GM21390 (cell line): ENCODE measurements at regions not wholly inside any gene's neighbourhood (a gene's known extent, or its start where the extent isn't known, plus 50 kb on each side); places are given as distances from the start of the nearest gene placed in this dataset.
A peak's percentile ranks its signal among the peaks of the same experiment; 100 is the strongest.

Experiments used
- ATAC-seq: cut with Tn5 transposase; IDR thresholded peaks from one replicate; pipeline ENCODE4 v1.9.1; 2021; ENCODE audit not compliant: unreplicated experiment

DNA sequence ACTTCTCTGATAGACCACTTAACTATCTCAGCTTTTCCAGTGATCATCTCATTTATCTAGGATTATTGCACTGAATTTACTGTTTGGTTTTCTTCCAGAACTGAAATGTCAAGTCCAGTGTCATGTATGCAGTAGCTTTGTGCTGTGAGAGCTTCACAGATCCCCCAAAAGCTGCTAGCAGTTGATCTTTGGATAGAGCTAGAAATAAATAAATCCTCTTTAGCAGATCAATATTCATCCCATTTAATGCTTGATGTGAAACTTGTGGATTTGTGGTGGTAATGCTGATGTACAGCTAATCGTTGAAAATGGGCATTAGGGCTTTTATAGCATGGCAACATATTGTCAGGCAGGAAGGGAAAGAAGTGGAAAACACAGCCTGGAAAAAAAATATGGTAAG is 509.6 kb upstream of the FAM241A start:
- no peak for ATAC-seq

DNA sequence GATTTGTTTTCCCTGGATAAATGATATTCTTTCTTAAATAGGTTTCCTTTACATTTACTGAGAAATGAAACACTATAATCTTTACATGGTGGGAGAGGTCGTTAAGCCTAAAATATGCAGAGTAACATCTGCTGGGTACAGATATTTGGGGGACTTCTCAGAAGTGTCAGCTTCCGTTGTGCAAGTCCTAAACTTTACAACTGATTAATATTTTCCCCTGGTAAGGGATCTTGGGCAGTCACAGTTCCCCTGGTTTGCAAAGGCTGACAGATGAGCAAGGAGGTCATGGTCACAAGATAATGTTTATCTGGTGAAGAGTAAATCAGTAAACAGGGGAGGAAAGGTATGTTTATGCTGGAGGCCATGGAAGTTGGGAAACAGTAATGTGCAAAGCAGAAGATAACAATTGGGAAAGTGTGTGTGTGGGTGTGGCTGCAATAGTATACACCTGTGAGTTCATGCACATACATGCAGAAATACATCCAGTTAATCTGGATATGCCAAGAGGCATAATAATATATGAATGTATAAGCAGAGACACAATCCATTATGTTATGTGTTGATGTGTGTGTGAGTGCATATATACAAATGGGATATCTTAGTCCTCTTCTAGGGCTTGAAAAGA is 508.2 kb upstream of the FAM241A start:
- no peak for ATAC-seq

DNA sequence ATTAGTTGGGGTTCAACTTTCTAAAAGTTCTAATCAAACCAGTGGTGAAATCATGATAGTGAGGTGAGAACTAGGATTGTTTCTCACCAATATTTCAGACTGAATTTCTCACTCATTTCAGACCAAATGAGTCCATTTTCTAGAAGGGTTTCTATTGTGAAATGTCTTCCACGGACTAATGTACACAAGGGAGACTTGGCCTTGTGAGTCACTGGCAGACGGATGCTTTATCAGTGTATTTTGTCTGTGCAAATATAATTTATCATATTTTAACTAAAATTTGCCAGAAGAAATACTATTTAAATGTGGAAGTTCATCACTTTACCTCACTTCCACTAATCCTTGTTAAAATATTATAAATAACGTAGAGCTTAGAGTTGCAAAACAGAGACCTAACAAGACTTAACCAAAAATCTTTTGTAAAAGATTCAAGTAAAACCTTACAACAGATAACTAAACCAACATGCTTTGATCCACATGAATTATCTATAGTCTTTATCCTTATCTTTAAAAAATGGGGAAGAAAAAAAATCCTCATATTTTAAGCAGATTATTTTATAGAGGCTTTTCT is 506.0 kb upstream of the FAM241A start:
- ATAC-seq: no peak

DNA sequence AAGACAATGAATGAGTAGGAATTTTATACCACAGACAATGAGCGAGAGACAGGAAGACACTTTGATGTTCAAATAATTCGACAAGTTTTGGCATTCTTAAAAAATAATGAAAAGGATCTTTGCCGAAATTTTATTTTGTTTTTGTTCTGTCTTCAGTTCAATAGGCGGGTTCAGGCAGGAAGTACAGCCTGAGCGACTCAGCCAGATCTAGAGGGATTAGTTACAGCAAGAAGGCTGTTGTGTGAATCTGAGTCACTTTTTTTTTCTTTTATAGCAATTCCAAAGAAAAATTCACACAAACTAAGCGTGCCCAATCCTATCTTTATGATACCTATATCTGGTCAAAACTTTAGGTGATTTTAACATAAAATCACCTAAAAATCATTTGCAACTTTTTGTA is 505.4 kb upstream of the FAM241A start:
- no peak for ATAC-seq

DNA sequence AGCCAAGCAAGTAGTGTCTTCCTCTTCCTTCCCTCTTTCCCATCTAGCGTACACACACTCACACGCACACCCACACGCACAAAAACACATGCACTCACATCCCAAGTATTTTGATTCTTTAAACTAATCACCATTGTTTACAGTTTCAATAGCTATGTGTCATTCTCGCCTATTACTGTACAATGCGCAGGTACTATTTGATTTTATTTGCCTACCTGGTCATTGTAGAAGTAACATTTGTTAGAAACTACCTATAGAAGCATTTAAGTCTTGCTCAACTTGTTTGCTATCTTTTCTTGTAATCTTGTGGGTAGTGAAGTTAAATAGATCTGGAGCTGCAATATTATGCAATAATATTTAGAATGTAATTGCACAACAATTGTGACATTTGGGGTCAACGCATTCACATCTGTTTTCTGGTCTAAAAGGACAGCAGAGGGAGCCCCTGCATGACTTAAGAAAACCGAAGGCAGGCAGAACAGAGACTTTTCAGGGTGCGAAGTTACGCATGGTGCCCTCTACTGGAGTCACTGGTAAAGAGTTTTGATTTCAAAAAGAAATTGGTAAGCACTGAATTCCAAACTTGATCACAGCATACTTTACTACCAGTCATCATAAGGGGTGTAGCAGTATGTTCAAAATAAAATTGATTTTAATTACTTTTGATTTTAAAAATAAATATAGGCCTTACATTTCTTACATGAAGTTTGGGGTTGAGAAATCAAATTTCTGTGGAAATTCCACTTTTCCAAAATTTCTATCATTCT is 503.3 kb upstream of the FAM241A start:
- peak; percentile 98 for ATAC-seq

DNA sequence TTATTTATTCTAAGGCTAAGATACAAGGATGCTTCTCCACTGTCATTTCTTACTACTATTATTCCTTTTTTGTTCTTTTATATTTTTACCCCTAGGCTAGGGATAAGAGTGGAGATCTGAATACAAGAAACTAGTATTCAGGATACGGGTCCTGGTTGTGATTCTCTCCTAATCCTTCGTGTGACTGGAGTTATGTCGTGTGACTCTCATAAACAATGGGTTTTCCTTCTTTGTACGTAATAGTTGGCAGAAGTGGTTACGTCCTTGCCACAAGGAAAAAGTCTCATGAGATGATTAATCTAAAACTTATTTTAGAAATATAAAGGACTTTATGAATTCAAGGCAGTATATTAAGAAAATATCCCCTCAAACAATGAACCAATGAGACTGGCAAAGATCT is 497.2 kb upstream of the FAM241A start:
- no peak for ATAC-seq

DNA sequence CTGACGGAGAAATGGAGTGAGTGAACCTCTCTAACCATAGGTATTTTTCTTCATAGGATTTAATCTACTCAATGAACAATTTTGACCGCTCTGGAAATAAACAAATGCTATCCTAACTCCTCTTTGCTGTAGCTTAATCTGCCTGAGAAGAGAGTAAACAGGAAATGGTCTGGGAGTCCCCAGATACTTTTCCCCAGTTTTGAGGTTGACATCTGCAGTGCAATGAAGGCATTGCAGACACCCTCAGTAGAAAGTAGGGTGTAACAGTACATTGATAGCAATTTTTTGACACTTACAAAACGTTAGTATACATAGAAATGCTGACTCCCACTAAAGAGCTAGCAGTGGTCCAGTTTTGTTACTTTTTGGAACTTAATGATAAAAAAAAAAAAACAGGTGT is 495.9 kb upstream of the FAM241A start:
- peak; percentile 55 for ATAC-seq

DNA sequence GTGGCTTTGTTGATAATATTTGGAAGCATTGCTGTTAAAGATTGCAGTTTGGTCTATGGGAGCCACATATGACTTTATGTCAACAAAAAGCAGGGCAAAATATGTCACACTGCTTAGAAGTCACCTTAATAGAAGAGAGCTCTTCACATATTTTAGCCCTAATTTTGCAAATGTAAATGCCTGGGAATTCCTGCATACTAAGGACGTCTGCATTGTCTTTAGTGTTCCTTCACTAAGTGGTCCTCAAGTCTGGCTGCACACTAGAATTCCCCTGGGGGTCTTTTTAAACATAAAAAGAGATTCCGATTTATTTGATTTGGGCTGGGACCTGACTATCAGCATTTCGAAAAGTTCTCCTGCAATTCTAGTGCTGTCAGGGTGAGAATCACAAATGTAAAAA is 495.1 kb upstream of the FAM241A start:
- ATAC-seq: no peak

DNA sequence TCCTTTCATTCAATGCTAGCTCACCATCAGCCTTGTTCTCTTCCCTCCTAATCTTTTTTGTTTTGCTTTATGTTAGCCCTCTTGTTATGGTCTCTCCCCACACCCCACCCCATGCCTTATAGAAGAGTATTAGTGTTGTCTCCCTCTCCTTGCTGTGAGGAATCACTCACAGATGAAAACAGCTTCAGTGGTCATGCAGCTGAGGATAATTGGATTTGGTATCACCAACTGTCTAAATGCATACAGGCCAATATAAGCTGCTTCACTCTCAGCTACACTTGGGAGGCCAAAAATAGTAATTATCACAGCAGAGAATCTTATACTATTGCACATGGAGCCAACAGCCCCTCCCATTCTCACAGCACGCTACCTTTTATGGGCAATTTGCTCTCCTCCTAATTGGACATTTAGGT is 494.6 kb upstream of the FAM241A start:
- no peak for ATAC-seq

DNA sequence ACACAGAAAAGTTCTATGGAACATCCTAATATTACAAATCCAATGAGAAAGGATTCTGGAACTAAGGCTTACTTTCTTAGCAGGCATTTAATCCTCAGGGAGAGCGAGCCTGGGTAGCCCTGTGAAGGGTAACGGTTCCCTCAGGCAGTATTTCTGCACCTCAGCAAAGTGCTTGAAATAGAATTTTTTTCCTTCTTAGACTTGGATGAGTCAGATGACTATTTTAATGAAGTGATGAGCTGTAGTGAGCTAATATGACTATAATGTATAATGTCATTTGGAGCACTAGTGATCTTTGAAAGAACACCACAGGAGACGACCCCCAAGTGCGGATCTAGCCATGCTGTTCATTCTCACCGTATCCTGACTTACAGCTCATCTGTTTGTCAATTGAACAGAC is 493.0 kb upstream of the FAM241A start:
- no peak for ATAC-seq

DNA sequence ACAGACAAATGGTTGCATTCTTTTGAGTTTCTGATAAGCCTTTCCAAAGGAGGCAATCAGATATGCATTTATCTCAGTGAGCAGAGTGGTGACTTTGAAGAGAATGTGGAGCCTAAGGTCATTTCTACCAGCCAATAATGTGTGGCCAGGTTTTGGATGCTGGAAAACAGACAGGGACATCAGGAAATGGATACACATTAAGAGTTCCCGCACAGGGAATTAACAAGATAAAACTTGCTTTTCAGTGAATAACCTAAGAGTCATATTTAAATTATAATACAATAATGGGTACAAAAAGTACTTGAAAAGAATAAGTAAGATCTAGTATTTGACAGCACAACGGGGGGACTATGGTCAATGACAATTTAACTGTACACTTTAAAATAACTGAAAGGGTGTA is 492.3 kb upstream of the FAM241A start:
- ATAC-seq: no peak

DNA sequence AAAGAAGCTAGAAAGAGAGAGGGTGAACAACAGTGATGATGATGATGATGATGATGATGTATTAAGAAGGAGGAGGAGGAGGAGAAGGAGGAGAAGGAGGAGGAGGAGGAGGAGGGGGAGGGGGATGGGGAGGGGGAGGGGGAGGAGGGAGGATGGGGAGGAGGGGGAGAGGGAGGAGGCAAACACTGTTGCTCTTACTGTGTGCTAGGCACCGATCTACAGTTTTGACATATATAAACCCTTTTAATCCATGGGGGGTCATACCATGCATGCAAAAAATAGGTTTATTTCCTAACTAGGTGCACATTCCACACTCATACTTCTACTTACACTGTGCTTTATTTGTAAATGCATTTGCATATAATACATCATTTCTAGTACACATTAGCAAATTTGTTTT is 482.8 kb upstream of the FAM241A start:
- ATAC-seq: no peak

DNA sequence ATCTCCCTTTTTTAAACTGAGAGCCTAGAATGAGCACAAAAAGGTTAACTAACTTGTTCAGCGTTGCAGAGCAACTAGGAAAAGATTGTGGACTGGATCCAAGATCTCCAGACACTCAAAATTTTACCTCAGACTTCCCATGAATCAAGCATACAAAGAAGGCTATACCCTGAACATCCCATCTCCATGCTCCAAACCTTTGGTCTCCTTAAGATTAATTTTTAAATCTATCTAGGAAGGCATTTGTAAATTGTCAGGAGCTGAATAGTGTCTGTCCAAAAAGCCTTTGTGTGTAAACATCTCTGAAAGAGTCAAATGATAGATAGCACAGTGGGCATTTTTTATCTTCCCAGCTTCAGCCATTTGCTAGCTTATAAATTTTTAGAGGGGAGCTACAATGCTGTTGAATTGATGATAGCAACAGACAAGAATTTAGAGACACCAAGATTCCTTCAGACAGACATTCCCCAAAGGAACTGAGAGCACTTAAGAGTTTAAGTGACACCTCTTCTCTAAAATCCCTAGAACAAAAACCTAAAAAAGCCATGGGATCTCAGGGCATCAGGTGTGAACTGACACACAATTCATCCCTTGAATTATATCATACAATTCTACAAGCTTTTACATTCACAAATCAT is 480.8 kb upstream of the FAM241A start:
- no peak for ATAC-seq

DNA sequence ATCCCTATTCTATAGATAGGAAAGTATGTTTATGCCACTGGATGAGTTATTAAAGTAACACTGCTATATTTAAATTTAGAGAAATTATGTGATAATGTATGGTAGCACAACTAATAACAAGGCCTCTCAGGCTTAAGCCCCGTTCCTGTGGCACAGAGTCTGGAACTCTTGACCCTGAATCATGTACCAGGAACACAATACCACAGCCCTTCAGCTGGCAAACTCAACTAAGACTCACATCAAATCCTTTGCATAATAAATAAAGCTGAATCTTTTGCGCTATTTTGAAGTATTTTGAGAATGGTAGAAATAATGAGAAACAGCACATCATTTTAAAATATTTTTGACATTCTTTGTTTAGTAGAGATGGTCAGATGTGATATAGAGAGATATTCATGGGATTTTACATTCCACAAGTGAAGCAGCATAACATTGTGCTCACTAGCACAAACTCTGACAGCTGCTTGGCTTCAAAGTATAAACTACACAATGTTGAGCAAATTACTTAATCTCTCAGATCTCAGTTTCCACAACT is 478.4 kb upstream of the FAM241A start:
- no peak for ATAC-seq

DNA sequence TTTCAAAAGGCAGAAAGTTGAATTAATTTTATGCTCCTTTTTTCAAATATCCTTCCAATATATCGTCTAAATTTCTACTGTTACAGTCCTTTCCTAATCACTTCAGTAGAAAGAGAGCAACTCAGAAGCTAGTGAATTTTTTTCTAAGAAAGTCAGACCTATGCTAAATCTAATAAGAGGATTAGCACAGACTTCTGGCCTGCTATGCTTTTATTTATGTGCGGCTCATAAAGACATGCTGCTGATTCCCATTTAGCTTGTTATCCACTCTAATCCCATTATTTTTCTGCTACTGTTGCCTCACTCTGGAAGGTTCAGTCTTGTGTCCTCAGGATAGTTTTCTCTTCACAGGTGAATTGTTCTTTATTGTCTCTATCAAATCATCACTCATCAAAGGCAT is 473.5 kb upstream of the FAM241A start:
- ATAC-seq: no peak

DNA sequence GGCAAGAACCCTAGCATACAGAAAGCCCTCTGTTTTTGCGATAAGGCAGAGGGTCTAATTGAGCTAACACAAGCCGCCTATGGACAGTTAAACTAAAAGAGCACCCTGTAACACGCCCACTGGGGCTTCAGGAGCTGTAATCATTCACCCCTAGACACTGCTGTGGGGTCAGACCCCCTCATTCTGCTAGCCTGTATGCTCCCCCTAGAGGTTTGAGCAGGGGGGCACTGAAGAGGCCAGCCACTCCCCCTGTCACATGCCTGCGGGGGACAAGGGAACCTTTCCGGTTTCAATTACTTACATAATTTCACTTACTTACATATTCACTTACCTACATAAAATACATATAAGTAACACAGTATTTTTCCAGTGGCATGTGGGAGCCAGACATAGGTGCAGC is 469.5 kb upstream of the FAM241A start:
- no peak for ATAC-seq

DNA sequence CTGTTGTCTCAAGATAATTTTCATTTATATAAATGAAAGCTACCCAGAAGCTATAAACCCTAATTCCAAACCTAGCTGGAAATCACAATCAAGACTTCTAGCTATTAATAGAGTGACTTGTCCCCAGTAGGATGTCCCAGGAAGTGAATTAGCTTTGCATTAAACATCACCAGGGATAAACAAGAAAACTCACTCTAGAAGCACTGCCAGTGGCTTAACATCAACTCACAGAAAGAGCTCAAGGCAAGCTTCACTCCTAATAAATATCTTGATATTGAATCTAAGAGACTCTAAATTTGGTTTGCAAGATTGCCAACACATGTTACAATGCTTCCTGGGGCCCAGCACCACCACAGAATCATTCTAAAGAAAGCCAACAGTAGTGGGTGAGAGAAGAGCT is 468.7 kb upstream of the FAM241A start:
- ATAC-seq: no peak

DNA sequence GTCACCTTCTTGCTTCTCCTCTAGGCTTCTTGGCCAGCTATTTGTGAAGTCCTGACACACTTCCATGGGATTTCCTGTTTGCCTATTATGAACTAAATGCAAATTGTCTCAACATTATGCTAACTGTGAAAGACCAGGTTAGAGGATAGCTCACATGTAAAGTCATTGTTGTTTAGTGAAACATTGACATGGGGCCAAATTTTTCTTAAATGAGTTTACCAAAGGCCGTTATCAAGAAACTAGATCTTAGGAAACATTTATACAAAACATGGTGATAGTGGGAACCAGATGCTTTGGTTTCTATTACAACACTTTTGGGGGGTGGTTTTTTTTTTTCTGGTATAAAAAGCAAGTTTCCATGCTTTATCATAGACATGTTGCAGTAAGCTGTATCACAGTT is 466.8 kb upstream of the FAM241A start:
- ATAC-seq: no peak

DNA sequence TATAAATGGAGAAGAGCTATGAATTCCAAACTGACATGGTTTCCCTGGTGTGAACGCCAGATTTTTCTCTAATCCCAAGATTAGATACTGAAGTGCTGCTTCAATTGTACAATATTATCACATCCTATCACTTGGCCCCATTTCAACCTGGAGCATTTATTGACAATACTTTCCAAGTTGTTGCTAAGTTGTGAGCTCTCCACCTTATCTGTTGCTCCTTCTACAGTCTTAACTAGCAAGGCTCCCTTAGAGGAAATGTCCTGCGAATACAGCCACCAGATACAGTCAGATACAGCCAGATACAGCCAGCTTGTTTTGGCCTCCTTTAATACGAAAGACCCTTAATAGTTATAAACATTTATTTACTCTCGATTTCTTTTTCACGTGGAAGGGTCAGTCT is 466.3 kb upstream of the FAM241A start:
- no peak for ATAC-seq

DNA sequence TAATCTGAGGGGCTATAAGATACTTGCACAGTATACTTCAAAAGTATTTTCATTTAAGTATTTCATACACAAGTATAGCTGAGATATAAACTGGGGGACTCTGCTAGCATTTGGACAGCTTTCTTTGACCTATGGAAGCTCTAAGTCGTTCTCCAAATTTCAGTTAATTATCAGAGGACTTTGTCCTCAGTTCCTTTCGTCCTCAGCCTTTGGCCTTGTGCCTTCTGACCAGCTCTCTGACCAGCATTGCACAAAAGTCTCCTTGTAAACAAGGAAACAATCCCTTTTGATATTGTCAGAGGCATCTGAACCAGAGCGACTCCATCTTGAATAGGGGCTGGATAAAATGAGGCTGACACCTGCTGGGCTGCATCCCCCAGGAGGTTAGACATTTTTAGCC is 464.0 kb upstream of the FAM241A start:
- ATAC-seq: no peak

DNA sequence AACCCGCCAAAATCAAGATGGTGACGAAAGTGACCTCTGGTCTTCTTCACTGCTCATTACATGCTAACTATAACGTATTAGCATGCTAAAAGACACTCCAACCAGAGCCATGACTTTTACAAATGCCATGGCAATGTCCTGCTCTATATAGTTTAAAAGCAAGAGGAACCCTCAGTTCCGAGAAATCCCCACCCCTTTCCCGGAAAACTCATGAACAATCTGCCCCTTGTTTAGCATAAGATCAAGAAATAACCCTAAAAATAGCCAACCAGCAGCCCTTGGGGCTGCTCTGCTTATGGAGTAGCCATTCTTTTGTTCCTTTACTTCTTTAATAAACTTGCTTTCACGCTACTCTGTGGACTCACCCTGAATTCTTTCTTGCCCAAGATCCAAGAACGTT is 463.5 kb upstream of the FAM241A start:
- no peak for ATAC-seq

DNA sequence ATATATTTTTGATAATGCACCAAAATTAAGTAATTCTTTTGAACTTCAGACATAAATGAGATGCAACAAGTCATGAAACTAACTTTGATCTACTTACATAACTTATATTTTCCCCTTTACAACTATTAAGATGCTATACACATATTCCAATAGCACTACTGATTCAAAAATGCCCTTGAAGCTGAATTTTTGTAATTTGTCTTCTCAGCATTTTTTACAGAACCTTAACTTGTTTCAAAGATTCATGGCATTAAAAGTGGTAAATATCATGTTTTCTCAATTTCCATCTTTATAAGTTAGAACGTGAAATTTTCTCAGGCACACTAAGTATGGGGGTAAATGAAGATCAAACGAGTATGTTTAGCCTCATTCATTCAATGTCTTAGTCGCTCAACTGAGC is 460.0 kb upstream of the FAM241A start:
- no peak for ATAC-seq
